Activated CD4-positive, alpha-beta T cell treated with anti-CD3 and anti-CD28 coated beads, Interleukin-2, amount 10 ng/mL, durations not matched to agents 7 days and 5 days (primary cell): ENCODE measurements at regions not wholly inside any gene's neighbourhood (a gene's known extent, or its start where the extent isn't known, plus 50 kb on each side); places are given as distances from the start of the nearest gene placed in this dataset.
"Not testable (repeated sequence)": the region's sequence is repeated elsewhere in the genome, so short reads cannot be mapped to it uniquely, and the experiment has no call there.

Experiments used
- CTCF ChIA-PET: fragments of 350-600 bp; sonication (Branson Sonifier 250); formaldehyde crosslinking; loops from one replicate; lab custom pipeline; 2021; ENCODE audit warnings: antibody characterized with exemption; lab: Charles Lee
- POLR2A ChIA-PET: fragments of 350-600 bp; sonication (Branson Sonifier 250); formaldehyde crosslinking; loops from one replicate; lab custom pipeline; 2021; ENCODE audit warnings: antibody characterized with exemption; lab: Charles Lee
- DNase-seq: peaks from one replicate; pipeline ENCODE4 v3.0.0-alpha.2; 2020
- H3K27ac Mint-ChIP-seq: one replicate; pipeline ENCODE4 v1.8.0; 2021; ENCODE audit warnings: mild to moderate bottlenecking, moderate library complexity, mixed read lengths
- H3K27me3 Mint-ChIP-seq: one replicate; pipeline ENCODE4 v1.8.0; 2021; ENCODE audit warnings: mixed read lengths
- H3K36me3 Mint-ChIP-seq: one replicate; pipeline ENCODE4 v1.8.0; 2021; ENCODE audit warnings: low read depth, mixed read lengths
- H3K4me1 Mint-ChIP-seq: one replicate; pipeline ENCODE4 v1.8.0; 2021; ENCODE audit warnings: mixed read lengths
- H3K4me3 Mint-ChIP-seq: one replicate; pipeline ENCODE4 v1.8.0; 2021; ENCODE audit warnings: mild to moderate bottlenecking, moderate library complexity, mixed read lengths
- H3K9me3 Mint-ChIP-seq: one replicate; pipeline ENCODE4 v1.8.0; 2021; ENCODE audit warnings: mixed read lengths

GRCh38 chr9:101931756-101932155 lies 193.3 kb upstream of the GRIN3A start:
- no peaks in the 10 kb centered on the region for H3K36me3 Mint-ChIP-seq
- ChIA-PET CTCF (no interaction called here), POLR2A (no interaction called here)
- no peak overlapping the region for H3K27ac Mint-ChIP-seq
- no peak overlapping the region for H3K4me3 Mint-ChIP-seq
- no peaks in the 10 kb centered on the region for H3K9me3 Mint-ChIP-seq
- H3K4me1 Mint-ChIP-seq: no peaks in the 10 kb centered on the region
- DNase-seq: no peak
- H3K27me3 Mint-ChIP-seq: no peaks in the 10 kb centered on the region

- Mint-ChIP-seq H3K27me3 (no peaks in the 10 kb centered on the region), H3K4me3 (no peak overlapping the region), H3K36me3 (no peaks in the 10 kb centered on the region), H3K9me3 (no peaks in the 10 kb centered on the region), H3K27ac (no peak overlapping the region), H3K4me1 (no peaks in the 10 kb centered on the region)
- CTCF ChIA-PET: no interaction called here
- DNase-seq: no peak
- POLR2A ChIA-PET: no interaction called here
These were observed 192.3 kb upstream of the GRIN3A start for GRCh38 chr9:101930783-101931182.

- Mint-ChIP-seq H3K9me3 (no peaks in the 10 kb centered on the region), H3K27me3 (no peaks in the 10 kb centered on the region), H3K36me3 (no peaks in the 10 kb centered on the region), H3K4me3 (no peak overlapping the region), H3K27ac (no peak overlapping the region), H3K4me1 (no peaks in the 10 kb centered on the region)
- CTCF ChIA-PET: no interaction called here
- POLR2A ChIA-PET: no interaction called here
- DNase-seq: no peak
These were observed 187.1 kb upstream of the GRIN3A start for GRCh38 chr9:101925498-101925897.

GRCh38 chr9:101923451-101923850 lies 185.0 kb upstream of the GRIN3A start:
- no peaks in the 10 kb centered on the region for H3K9me3 Mint-ChIP-seq
- ChIA-PET CTCF (no interaction called here), POLR2A (no interaction called here)
- H3K4me3 Mint-ChIP-seq: no peak overlapping the region
- no peaks in the 10 kb centered on the region for H3K27me3 Mint-ChIP-seq
- no peaks in the 10 kb centered on the region for H3K4me1 Mint-ChIP-seq
- no peak for DNase-seq
- no peak overlapping the region for H3K27ac Mint-ChIP-seq
- H3K36me3 Mint-ChIP-seq: no peaks in the 10 kb centered on the region

- H3K4me3 Mint-ChIP-seq, H3K4me1 Mint-ChIP-seq, DNase-seq, H3K27ac Mint-ChIP-seq, H3K27me3 Mint-ChIP-seq, H3K9me3 Mint-ChIP-seq, H3K36me3 Mint-ChIP-seq, CTCF ChIA-PET, POLR2A ChIA-PET: not testable (repeated sequence)
These were observed 178.5 kb upstream of the GRIN3A start for GRCh38 chr9:101916948-101917347.

- H3K4me1 Mint-ChIP-seq: no peaks in the 10 kb centered on the region
- H3K27me3 Mint-ChIP-seq: no peaks in the 10 kb centered on the region
- no peaks in the 10 kb centered on the region for H3K36me3 Mint-ChIP-seq
- ChIA-PET POLR2A (no interaction called here), CTCF (no interaction called here)
- H3K4me3 Mint-ChIP-seq: no peak overlapping the region
- DNase-seq: no peak
- no peaks in the 10 kb centered on the region for H3K9me3 Mint-ChIP-seq
- H3K27ac Mint-ChIP-seq: no peak overlapping the region
These were observed 177.0 kb upstream of the GRIN3A start for GRCh38 chr9:101915482-101915881.

- ChIA-PET CTCF (no interaction called here), POLR2A (no interaction called here)
- Mint-ChIP-seq H3K27ac (no peak overlapping the region), H3K4me1 (no peaks in the 10 kb centered on the region), H3K27me3 (no peaks in the 10 kb centered on the region), H3K9me3 (no peaks in the 10 kb centered on the region), H3K36me3 (no peaks in the 10 kb centered on the region), H3K4me3 (no peak overlapping the region)
- DNase-seq: no peak
These were observed 174.3 kb upstream of the GRIN3A start for GRCh38 chr9:101912698-101913097.

- H3K4me3 Mint-ChIP-seq: no peak overlapping the region
- ChIA-PET POLR2A (no interaction called here), CTCF (no interaction called here)
- H3K9me3 Mint-ChIP-seq: no peaks in the 10 kb centered on the region
- no peaks in the 10 kb centered on the region for H3K4me1 Mint-ChIP-seq
- DNase-seq: no peak
- H3K27ac Mint-ChIP-seq: no peak overlapping the region
- H3K36me3 Mint-ChIP-seq: no peaks in the 10 kb centered on the region
- no peaks in the 10 kb centered on the region for H3K27me3 Mint-ChIP-seq
These were observed 169.0 kb upstream of the GRIN3A start for GRCh38 chr9:101907466-101907865.

- H3K4me1 Mint-ChIP-seq: no peaks in the 10 kb centered on the region
- no peak overlapping the region for H3K27ac Mint-ChIP-seq
- H3K27me3 Mint-ChIP-seq: no peaks in the 10 kb centered on the region
- ChIA-PET POLR2A (no interaction called here), CTCF (no interaction called here)
- no peaks in the 10 kb centered on the region for H3K36me3 Mint-ChIP-seq
- H3K9me3 Mint-ChIP-seq: no peaks in the 10 kb centered on the region
- no peak overlapping the region for H3K4me3 Mint-ChIP-seq
- no peak for DNase-seq
These were observed 166.4 kb upstream of the GRIN3A start for GRCh38 chr9:101904845-101905244.

GRCh38 chr9:101902051-101902450 lies 163.6 kb upstream of the GRIN3A start:
- POLR2A ChIA-PET: no interaction called here

GRCh38 chr9:101897196-101897595 lies 158.7 kb upstream of the GRIN3A start:
- ChIA-PET POLR2A (no interaction called here), CTCF (no interaction called here)
- no peaks in the 10 kb centered on the region for H3K9me3 Mint-ChIP-seq
- no peaks in the 10 kb centered on the region for H3K36me3 Mint-ChIP-seq
- no peaks in the 10 kb centered on the region for H3K27me3 Mint-ChIP-seq
- H3K27ac Mint-ChIP-seq: no peak overlapping the region
- H3K4me3 Mint-ChIP-seq: no peak overlapping the region
- no peaks in the 10 kb centered on the region for H3K4me1 Mint-ChIP-seq
- DNase-seq: no peak

More at GRCh38 chr9:101902051-101902450, 163.6 kb upstream of the GRIN3A start:
- Mint-ChIP-seq H3K4me1 (no peaks in the 10 kb centered on the region), H3K27ac (no peak overlapping the region), H3K9me3 (no peaks in the 10 kb centered on the region), H3K4me3 (no peak overlapping the region), H3K27me3 (no peaks in the 10 kb centered on the region), H3K36me3 (no peaks in the 10 kb centered on the region)
- CTCF ChIA-PET: no interaction called here
- no peak for DNase-seq

GRCh38 chr9:101893661-101894646 lies 155.5 kb upstream of the GRIN3A start:
- H3K9me3 Mint-ChIP-seq: no peaks in the 10 kb centered on the region
- no peak overlapping the region for H3K4me3 Mint-ChIP-seq
- ChIA-PET CTCF (no interaction called here), POLR2A (no interaction called here)
- H3K4me1 Mint-ChIP-seq: no peaks in the 10 kb centered on the region
- H3K27me3 Mint-ChIP-seq: no peaks in the 10 kb centered on the region
- no peaks in the 10 kb centered on the region for H3K36me3 Mint-ChIP-seq
- DNase-seq: no peak
- H3K27ac Mint-ChIP-seq: no peak overlapping the region

- Mint-ChIP-seq H3K27me3 (no peaks in the 10 kb centered on the region), H3K9me3 (no peaks in the 10 kb centered on the region), H3K4me1 (no peaks in the 10 kb centered on the region), H3K27ac (no peak overlapping the region), H3K36me3 (no peaks in the 10 kb centered on the region), H3K4me3 (no peak overlapping the region)
- ChIA-PET POLR2A (no interaction called here), CTCF (no interaction called here)
- no peak for DNase-seq
These were observed 143.1 kb upstream of the GRIN3A start for GRCh38 chr9:101881508-101881907.

GRCh38 chr9:101880846-101881245 lies 142.4 kb upstream of the GRIN3A start:
- no peak for DNase-seq
- H3K36me3 Mint-ChIP-seq: no peaks in the 10 kb centered on the region
- no peak overlapping the region for H3K4me3 Mint-ChIP-seq
- no peak overlapping the region for H3K27ac Mint-ChIP-seq
- H3K27me3 Mint-ChIP-seq: no peaks in the 10 kb centered on the region
- POLR2A ChIA-PET: no interaction called here
- CTCF ChIA-PET: no interaction called here
- no peaks in the 10 kb centered on the region for H3K4me1 Mint-ChIP-seq
- no peaks in the 10 kb centered on the region for H3K9me3 Mint-ChIP-seq
